ENCODE measurements at regions not wholly inside any gene's neighbourhood (a gene's known extent, or its start where the extent isn't known, plus 50 kb on each side); places are given as distances from the start of the nearest gene placed in this dataset.

GRCh38 chr2:7407906-7408680, 490.9 kb downstream of the RNF144A start:
- TF ChIP-seq CTCF (IDR thresholded peaks at IDR 0.05) (no peak), EZH2phosphoT487 (IDR thresholded peaks at IDR 0.05) (no peak), EZH2 (IDR thresholded peaks at IDR 0.05) (no peak)
